COLO829 (cell line): ENCODE measurements at regions not wholly inside any gene's neighbourhood (a gene's known extent, or its start where the extent isn't known, plus 50 kb on each side); places are given as distances from the start of the nearest gene placed in this dataset.
A peak's percentile ranks its signal among the peaks of the same experiment; 100 is the strongest.
"Not testable (repeated sequence)": the region's sequence is repeated elsewhere in the genome, so short reads cannot be mapped to it uniquely, and the experiment has no call there.

Experiments
- DNase-seq: peaks from one replicate; pipeline ENCODE4 v3.0.0; 2012; ENCODE audit warnings: low spot score

DNA sequence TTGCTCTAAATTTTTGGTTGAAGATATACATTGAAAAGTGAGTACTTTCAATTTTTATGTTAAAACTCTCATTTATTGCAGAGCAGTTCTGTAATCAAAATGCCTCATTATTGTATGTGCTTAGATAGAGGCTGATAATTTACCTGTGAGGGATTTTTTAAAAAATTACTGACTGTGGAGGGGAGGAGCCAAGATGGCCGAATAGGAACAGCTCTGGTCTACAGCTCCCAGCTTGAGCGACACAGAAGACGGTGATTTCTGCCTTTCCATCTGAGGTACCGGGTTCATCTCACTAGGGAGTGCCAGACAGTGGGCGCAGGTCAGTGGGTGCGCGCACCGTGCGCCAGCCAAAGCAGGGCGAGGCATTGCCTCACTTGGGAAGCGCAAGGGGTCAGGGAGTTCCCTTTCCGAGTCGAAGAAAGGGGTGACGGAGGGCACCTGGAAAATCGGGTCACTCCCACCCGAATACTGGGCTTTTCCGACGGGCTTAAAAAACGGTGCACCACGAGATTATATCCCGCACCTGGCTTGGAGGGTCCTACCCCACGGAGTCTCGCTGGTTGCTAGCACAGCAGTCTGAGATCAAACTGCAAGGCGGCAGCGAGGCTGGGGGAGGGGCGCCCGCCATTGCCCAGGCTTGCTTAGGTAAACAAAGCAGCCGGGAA lies 89.4 kb downstream of the DDX11 start:
- not testable (repeated sequence) for DNase-seq

DNA sequence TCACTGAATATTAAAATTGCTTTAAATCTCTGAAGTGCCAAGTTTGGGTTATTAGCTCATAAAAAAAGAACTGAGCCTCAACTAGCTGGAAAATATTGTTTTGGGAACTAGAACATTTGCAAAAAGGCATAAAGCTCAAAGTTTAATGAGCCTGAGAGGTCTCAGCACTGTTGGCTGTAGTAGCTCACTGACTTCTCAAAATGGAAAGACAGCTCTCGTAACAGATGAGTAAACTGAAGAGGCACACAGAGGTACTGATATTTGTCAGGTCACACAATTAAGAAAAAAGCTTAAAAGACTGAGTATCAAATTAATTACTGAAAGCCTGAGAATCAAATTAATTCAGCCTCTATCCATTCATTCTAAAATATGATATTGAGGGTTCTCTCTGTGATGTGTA lies 100.6 kb downstream of the DDX11 start:
- DNase-seq, result not testable (repeated sequence)

DNA sequence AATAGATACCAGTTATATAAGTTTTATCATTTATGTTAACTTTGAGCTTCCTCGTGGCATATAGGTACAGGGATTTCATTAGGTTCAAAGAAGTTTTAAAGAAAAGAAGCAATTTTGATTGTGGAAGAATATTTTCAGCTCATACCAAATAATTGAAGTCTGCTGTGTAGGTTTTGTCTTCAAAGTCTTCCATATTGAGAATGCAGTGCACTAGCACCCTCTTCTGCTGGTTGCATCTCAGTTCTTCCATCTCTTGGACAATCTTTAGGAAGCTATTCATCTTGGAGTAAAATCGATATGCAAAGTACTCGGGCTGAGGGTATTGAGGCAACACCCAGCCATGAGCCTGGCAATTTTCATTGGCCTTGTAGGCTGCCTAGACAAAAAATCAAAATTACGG lies 103.9 kb downstream of the DDX11 start:
- DNase-seq, result not testable (repeated sequence)

DNA sequence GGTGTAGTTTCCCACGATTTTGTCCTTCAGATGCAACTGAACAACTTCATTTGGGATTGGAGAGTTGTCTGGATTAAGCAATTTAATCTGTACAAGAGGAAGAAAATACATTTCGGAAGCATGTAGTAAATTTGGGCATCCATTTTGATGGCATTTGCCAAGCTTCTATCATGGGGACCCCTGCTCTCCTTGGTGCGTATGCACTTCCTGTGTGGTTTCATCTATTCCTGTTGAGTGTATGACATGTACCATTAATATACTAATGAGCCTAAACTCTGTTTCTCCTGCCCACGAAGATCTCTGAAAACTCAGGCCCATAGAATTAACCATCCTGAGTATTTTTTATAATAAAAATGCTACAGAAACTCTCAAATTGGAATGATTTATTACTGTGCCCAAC lies 105.2 kb downstream of the DDX11 start:
- not testable (repeated sequence) for DNase-seq

DNA sequence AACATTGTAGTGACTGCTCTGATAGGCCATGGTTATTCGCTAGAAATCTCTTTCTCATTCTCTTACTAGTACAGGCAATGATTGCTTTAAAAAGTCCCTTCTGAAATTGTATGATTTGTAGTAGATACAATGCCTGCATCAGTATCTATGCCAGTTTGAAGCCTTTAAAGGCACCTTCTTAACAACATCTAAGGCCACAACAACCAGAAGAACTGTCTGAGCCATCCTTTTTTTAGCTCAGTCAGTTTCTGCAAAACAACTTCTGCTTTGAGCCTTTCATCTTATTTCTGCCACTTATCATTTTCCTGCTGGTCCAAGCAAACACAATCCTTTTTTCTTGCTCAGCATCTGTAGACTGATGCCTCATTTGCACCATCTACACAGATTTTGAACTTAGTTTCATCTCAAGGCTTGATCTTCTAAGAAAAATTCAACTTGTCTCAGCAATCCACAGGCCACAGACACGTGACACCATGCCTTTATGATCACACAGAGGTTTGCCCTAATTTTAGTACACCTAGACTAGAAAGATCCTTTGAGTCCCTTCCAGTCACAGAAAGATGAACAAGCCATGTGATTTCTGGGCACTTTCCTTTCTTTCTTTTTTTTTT lies 106.1 kb downstream of the DDX11 start:
- not testable (repeated sequence) for DNase-seq

DNA sequence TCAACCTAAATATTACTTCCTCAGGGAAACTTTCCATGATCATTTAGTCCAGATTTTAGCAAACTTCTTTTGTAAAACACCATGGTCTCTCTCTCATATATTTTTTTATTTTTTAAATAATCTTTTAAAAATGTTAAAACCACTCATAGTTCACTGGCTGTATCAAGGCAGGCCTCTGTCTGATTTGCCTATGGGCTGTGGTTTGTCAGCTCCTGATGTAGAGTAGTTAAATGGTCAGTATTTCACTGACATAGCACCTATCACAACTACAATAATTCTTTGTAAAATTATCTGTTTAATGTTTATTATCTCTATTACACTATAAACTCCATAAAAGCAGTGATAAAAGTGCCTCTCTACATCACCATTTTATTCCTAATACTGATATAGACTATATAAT lies 108.9 kb downstream of the DDX11 start:
- DNase-seq, result not testable (repeated sequence)

DNA sequence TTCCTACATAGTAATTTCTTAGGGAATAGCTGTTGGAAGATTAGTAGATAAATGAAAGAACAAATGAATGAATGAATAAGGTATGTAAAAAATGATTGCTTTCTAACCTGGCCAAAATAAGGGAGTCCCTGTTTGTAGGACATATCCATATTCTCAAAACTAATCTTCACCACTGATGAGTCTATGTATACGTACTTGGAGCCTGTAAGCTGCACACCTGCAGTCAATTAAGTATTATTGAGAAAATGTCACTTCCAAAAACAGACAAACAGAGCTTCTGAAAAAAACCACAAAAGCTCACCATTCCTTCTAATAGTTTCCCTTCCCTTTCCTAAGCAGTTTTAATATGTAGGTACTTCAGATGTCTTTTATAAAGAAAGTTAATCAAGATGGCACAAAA lies 109.4 kb downstream of the DDX11 start:
- not testable (repeated sequence) for DNase-seq

DNA sequence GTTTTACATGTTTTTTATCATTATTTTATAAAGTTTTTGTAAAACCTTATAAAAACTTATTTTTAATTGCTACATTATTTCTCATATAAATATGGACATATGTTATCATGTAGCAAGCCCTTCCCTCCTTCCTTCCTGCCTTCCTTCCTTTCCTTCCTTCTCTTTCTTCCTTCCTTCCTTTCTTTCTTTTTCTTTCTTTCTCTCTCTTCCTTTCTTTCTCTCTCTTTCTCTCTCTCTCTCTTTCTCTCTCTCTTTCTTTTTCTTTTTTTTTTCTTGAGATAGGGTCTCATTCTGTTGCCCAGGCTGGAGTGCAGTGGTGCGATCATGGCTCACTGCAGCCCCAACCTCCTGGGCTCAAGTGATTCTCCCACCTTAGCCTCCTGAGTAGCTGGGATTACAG lies 110.2 kb downstream of the DDX11 start:
- DNase-seq, result not testable (repeated sequence)

DNA sequence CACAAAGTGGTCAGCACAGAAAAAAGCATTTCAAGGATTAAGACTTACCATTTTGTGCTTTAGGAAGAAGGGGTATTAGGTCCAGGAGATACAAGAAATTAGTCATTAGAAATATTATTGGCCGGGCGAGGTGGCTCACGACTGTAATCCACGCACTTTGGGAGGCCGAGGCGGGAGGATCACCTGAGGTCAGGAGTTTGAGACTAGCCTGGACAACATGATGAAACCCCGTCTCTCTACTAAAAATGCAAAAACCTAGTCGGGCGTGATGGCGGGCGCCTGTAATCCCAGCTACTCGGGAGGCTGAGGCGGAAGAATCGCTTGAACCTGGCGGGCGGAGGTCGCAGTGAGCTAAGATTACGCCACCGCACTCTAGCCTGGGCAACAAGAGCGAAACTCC lies 111.0 kb downstream of the DDX11 start:
- DNase-seq, result not testable (repeated sequence)

DNA sequence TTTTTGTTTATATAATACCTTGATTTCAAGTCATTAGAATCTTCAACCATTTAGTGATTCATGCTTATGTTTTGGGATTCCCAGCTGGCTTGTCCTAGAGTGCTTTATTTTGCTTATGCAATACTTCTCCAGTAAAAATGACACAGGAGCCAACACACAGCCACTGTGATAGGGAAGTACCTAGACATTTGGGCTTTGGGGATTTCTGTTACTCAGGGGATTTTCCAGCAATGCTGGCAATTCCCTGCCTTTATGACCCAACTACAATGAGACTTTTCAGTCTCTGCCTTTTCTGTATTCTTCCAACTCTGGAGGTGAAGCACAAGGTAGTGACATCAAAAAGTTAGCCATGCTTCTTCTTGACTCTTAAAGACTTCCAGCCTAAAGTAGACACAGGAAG lies 119.0 kb downstream of the DDX11 start:
- not testable (repeated sequence) for DNase-seq

DNA sequence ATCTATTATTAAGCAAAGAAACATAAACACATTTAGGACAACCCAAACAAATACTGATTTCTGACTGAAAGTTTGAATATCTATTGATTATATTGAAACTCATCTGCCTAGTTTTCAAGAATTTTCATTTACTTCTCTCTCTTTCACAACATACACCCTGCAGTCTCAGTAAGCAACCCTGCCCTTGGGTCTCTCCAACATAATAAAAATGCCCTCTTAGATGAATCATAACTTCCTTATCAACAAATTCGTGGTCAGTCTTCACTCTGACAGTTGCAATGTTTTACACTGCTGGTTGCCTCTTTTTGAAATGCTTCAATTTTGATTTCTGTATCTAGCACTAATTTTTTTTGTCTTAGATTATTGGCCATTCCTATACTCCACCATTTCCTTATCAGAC lies 122.0 kb downstream of the DDX11 start:
- not testable (repeated sequence) for DNase-seq

DNA sequence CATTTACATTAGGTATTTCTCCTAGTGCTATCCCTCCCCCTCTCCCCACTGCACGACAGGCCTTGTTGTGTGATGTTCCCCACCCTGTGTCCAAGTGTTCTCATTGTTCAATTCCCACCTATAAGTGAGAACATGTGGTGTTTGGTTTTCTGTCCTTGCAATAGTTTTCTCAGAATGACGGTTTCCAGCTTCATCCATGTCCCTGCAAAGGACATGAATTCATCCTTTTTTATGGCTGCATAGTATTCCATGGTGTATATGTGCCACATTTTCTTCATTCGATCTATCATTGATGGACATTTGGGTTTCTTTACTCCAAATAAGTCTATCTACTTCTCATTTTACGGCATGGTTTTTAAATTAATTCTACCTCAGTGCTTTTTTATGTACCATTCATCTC lies 125.8 kb downstream of the DDX11 start:
- DNase-seq, result not testable (repeated sequence)

DNA sequence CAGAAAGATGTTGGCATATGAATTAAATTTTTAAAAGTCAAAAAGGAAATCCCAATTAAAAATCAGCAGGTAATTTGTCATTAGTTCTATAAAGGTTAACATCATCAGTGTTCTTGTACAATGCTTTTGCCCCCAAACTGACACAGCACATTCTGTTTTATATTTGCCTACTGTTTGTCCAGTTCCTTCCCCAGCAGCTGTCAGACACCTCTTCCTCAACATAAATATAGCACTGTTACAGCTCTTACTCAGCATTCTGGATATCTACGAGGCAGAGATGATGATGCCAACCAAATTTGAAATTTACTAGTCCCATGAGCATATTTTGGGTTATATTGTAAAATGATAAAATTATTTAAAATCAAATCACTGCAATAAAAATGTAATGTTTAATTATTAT lies 124.6 kb downstream of the SINHCAF start:
- DNase-seq, result no peak

DNA sequence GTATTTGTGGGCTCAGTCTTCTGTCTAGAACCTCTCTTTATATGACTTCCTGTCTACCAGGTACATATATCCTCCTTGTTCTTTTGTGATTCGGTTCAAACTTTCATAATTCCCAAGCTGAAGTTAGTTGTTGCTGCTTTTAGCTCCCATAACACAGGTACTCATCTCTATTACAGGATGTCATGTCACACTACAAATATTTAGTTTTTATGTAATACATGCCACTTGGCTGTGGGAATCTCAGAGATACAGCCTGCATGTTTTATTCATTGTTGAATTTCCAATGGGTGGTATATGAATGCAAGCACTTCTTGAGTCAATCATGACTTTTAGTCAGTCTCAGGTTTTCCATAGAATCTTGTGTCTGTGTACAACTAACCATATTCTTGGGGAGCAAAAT lies 122.7 kb downstream of the SINHCAF start:
- no peak for DNase-seq

DNA sequence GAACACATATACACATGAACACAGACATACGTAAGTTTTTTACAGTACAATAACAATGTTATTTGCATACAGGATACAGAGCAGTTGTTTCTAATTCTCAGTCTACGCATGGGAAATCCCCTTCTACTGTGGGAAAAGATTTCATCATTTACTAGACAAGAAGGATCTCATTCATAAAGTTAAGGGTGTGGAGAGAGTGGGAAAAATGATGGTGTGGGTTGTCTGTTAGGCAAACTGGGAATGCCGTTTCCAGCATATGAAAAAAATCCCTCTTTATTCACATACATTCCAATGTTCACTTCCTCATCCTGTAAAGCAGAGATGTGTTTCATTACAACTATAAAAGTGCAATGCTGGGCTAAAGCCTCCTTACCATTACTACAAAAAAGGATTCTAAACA lies 120.9 kb downstream of the SINHCAF start:
- DNase-seq, result peak; percentile 82

DNA sequence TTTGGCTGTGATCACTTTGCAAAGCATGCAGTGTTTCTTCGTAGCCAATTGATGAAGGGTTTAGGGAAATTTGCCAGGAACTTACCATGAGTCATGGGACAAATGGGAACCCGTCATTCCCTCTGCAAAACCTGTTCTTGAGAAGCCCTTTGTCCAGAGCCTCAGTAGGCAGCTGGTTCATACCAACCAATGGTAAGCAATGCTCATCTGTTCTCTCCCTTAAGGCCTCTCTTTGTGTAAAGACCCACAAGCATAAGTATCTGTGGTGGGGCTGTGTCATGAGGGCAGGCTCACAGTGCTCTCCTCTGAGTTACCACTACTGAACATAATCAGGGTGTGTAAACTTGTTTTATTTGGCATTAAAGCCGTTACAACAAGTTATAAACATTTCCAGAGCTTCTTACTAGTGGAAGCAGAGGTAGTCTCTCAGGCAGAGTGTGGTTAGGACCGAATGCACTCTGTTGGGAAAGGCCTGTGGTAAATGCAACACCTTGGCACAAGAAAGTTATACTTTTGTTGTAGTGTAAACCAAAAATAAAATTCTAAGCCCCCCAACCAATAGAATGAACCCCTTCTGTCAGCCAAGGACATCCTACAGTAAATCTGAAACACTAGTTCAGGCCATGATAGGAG lies 119.8 kb downstream of the SINHCAF start:
- peak; percentile 85 for DNase-seq

DNA sequence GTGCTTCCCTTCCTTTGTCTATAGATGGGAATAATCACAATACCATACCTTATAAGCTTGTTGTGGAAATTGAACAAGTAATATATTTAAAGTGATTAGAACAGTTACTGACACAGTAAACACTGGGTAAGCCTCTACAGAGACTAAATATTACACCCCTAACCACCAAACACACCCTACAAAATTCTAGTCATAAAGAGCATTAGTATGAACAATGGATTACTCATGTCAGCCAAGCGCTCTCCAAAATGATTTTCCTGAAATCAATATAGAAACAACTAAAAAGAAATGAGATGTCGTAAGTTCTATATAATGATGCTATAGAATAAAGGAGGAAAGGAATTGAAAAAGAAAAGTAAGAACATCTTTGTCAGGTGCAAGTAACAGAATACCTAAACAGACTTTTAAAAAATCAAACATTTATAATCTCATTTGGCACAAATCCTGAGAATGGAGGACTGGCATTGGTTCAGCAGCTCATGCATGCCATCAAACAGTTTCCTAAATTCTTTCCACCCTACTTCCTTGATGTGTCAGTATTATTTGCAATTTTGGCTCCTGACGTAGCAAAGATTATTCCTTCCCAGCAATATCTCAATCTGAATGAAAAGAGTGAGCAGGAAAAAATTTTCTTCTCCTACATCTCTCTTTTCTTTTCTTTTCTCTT lies 118.0 kb downstream of the SINHCAF start:
- no peak for DNase-seq

DNA sequence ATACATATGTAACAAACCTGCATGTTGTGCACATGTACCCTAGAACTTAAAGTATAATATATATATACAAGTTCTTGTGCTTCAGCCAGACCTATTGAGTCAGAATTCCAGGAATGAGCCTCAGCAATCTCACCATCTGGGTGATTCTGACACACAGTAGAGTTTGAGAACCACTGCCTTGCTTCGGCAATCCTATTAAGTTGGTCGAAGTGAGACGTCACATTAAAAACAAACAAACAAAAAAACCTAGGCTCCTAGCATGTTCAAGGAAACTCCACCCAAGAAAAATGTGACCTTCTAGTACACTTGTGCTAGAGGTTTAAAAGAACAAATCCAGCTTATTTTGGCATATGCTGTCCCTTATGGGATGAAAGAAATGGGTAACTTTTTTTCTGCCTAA lies 115.8 kb downstream of the SINHCAF start:
- no peak for DNase-seq

DNA sequence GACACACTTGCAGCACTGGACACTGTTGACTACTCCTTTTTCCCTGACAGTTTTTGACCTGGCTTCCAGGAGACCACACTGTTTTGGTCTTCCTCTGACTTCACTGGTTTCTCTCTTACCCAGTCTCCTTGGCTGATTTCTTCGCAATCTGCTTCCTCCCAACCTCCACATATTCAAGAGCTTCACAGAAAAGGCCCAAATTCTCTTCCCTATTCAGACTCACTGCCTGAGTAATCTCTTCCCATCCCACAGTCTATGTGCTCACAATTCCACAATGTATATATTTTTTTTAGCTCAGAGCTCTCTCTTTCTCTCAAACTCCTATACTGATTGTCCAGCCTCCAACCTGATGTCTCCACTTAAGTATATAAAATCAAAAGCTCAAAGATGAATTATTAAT lies 115.4 kb downstream of the SINHCAF start:
- DNase-seq, result no peak

DNA sequence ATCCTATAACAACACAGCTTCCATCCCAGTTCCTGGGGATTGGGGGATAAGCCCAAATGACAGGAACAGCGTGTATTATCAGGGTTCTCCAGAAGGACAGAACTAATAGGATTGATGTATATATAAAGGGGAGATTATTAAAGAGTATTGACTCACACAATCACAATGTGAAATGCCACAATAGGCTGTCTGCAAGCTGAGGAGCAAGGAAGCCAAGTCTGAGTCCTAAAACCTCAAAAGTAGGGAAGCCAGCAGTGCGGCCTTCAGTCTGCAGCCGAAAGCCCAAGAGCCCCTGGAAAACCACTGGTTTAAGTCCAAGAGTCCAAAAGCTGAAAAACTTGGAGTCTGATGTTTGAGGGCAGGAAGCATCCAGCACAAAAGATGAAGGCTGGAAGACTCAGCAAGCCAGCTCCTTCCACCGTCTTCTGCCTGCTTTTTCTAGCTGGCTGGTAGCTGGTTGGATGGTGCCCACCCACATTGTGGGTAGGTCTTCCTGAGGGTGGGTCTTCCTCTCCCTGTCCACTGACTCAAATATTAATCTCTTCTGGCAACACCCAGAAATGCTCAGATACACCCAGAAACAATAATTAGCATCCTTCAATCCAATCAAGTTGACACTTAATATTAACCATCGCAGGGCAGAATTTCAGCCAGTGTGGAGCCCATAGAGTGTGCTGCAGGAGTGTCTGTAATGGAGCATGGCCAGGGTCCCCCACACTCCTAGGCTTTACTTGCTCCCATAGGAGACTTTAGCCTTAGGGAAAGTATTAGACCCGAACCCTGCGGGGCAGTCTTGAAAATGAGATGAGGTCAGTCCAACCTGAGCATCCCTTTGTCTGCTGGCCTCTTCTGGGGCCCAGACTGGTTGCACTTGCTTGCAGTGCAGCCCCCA lies 111.1 kb downstream of the SINHCAF start:
- no peak for DNase-seq

DNA sequence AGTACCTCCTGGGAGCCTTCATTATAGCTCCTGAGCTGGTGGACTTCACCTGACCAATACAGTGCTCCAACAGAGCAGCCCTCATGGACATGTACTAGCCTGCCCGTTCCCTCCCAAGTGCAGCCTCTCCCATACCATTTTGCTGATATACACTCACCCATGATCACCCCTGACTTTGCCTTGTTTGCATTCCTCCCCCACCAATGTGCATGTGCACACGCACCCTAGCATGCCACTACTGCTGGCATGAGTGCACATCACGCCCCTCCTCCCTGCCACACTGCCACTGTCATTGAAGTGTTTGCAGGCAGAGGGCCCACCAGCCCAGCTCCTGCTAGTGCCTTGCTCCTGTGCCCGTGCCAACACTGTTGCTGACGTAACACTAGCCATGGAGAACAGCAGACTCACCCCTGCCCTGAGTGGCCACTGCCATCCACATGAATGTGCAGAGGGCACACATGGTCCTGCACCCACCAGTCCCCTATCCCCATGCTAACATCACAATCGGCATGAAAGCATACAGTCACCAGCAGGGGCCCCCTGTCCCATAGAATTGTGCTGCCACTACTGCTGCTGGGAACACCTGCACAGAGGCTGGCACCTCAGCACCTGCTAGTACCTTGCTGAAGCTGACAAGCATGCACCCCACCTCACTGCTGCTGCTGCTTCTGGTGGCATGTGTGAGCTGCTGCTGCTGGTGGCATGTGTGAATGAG lies 110.3 kb downstream of the SINHCAF start:
- DNase-seq, result no peak
